ENCODE measurements at regions not wholly inside any gene's neighbourhood (a gene's known extent, or its start where the extent isn't known, plus 50 kb on each side); places are given as distances from the start of the nearest gene placed in this dataset.

GRCh38 chr14:96978525-96979272, 181.5 kb downstream of the VRK1 start:
- no peak for TF ChIP-seq TAF1 (IDR thresholded peaks at IDR 0.05; ENCODE audit: low read depth, low read length)
- no peak for TF ChIP-seq POU2F2 (IDR thresholded peaks at IDR 0.05; ENCODE audit: low read depth, low read length)
- no peak for TF ChIP-seq POLR2A (IDR thresholded peaks at IDR 0.05; ENCODE audit: low read depth, low read length)
- TF ChIP-seq PAX5 (IDR thresholded peaks at IDR 0.05; ENCODE audit: insufficient read depth, low read length, severe bottlenecking), result no peak
- no peak for TF ChIP-seq POLR2AphosphoS5 (IDR thresholded peaks at IDR 0.05; ENCODE audit: low read depth, low read length)
- no peak for TF ChIP-seq SPI1 (IDR thresholded peaks at IDR 0.05; ENCODE audit: low read depth, low read length)
- no peak for DNase-seq (ENCODE audit: insufficient read length, low spot score)
- no peak for FAIRE-seq

GRCh38 chr14:96979611-96980074, 182.5 kb downstream of the VRK1 start:
- DNase-seq (ENCODE audit: insufficient read length, low spot score) (no peak), FAIRE-seq (no peak)
- TF ChIP-seq PAX5 (IDR thresholded peaks at IDR 0.05; ENCODE audit: insufficient read depth, low read length, severe bottlenecking), result no peak
- TF ChIP-seq POLR2AphosphoS5 (IDR thresholded peaks at IDR 0.05; ENCODE audit: low read depth, low read length), result no peak
- TF ChIP-seq TAF1 (IDR thresholded peaks at IDR 0.05; ENCODE audit: low read depth, low read length), result no peak
- TF ChIP-seq POU2F2 (IDR thresholded peaks at IDR 0.05; ENCODE audit: low read depth, low read length), result no peak
- TF ChIP-seq SPI1 (IDR thresholded peaks at IDR 0.05; ENCODE audit: low read depth, low read length), result no peak
- TF ChIP-seq POLR2A (IDR thresholded peaks at IDR 0.05; ENCODE audit: low read depth, low read length), result no peak

GRCh38 chr14:96980835-96981234, 183.7 kb downstream of the VRK1 start:
- no peak for FAIRE-seq
- DNase-seq (ENCODE audit: insufficient read length, low spot score), result no peak
- no peak for TF ChIP-seq PAX5 (IDR thresholded peaks at IDR 0.05; ENCODE audit: insufficient read depth, low read length, severe bottlenecking)
- TF ChIP-seq TAF1 (IDR thresholded peaks at IDR 0.05; ENCODE audit: low read depth, low read length), result no peak
- TF ChIP-seq POLR2A (IDR thresholded peaks at IDR 0.05; ENCODE audit: low read depth, low read length), result no peak
- TF ChIP-seq POU2F2 (IDR thresholded peaks at IDR 0.05; ENCODE audit: low read depth, low read length), result no peak
- TF ChIP-seq SPI1 (IDR thresholded peaks at IDR 0.05; ENCODE audit: low read depth, low read length), result no peak
- TF ChIP-seq POLR2AphosphoS5 (IDR thresholded peaks at IDR 0.05; ENCODE audit: low read depth, low read length), result no peak

- FAIRE-seq (no peak), DNase-seq (ENCODE audit: insufficient read length, low spot score) (no peak)
- TF ChIP-seq PAX5 (IDR thresholded peaks at IDR 0.05; ENCODE audit: insufficient read depth, low read length, severe bottlenecking) (no peak), SPI1 (IDR thresholded peaks at IDR 0.05; ENCODE audit: low read depth, low read length) (no peak), POLR2AphosphoS5 (IDR thresholded peaks at IDR 0.05; ENCODE audit: low read depth, low read length) (no peak), POLR2A (IDR thresholded peaks at IDR 0.05; ENCODE audit: low read depth, low read length) (no peak), POU2F2 (IDR thresholded peaks at IDR 0.05; ENCODE audit: low read depth, low read length) (no peak), TAF1 (IDR thresholded peaks at IDR 0.05; ENCODE audit: low read depth, low read length) (no peak)
Measured at GRCh38 chr14:96986256-96987085, 189.3 kb downstream of the VRK1 start.

- TF ChIP-seq PAX5 (IDR thresholded peaks at IDR 0.05; ENCODE audit: insufficient read depth, low read length, severe bottlenecking), result no peak
- TF ChIP-seq POLR2A (IDR thresholded peaks at IDR 0.05; ENCODE audit: low read depth, low read length), result no peak
- no peak for TF ChIP-seq SPI1 (IDR thresholded peaks at IDR 0.05; ENCODE audit: low read depth, low read length)
- TF ChIP-seq TAF1 (IDR thresholded peaks at IDR 0.05; ENCODE audit: low read depth, low read length), result no peak
- TF ChIP-seq POLR2AphosphoS5 (IDR thresholded peaks at IDR 0.05; ENCODE audit: low read depth, low read length), result no peak
- TF ChIP-seq POU2F2 (IDR thresholded peaks at IDR 0.05; ENCODE audit: low read depth, low read length), result no peak
- FAIRE-seq (no peak), DNase-seq (ENCODE audit: insufficient read length, low spot score) (peak; percentile 5)
Measured at GRCh38 chr14:96987086-96987474, 189.9 kb downstream of the VRK1 start.

GRCh38 chr14:96987771-96988170, 190.6 kb downstream of the VRK1 start:
- FAIRE-seq, result no peak
- no peak for DNase-seq (ENCODE audit: insufficient read length, low spot score)
- TF ChIP-seq POLR2AphosphoS5 (IDR thresholded peaks at IDR 0.05; ENCODE audit: low read depth, low read length) (no peak), TAF1 (IDR thresholded peaks at IDR 0.05; ENCODE audit: low read depth, low read length) (no peak), SPI1 (IDR thresholded peaks at IDR 0.05; ENCODE audit: low read depth, low read length) (no peak), POU2F2 (IDR thresholded peaks at IDR 0.05; ENCODE audit: low read depth, low read length) (no peak), PAX5 (IDR thresholded peaks at IDR 0.05; ENCODE audit: insufficient read depth, low read length, severe bottlenecking) (no peak), POLR2A (IDR thresholded peaks at IDR 0.05; ENCODE audit: low read depth, low read length) (no peak)

GRCh38 chr14:96989306-96989705, 192.1 kb downstream of the VRK1 start:
- no peak for DNase-seq (ENCODE audit: insufficient read length, low spot score)
- FAIRE-seq, result no peak
- no peak for TF ChIP-seq PAX5 (IDR thresholded peaks at IDR 0.05; ENCODE audit: insufficient read depth, low read length, severe bottlenecking)
- TF ChIP-seq POLR2A (IDR thresholded peaks at IDR 0.05; ENCODE audit: low read depth, low read length), result no peak
- TF ChIP-seq POU2F2 (IDR thresholded peaks at IDR 0.05; ENCODE audit: low read depth, low read length), result no peak
- no peak for TF ChIP-seq POLR2AphosphoS5 (IDR thresholded peaks at IDR 0.05; ENCODE audit: low read depth, low read length)
- no peak for TF ChIP-seq SPI1 (IDR thresholded peaks at IDR 0.05; ENCODE audit: low read depth, low read length)
- no peak for TF ChIP-seq TAF1 (IDR thresholded peaks at IDR 0.05; ENCODE audit: low read depth, low read length)

GRCh38 chr14:96991226-96991625, 194.0 kb downstream of the VRK1 start:
- TF ChIP-seq SPI1 (IDR thresholded peaks at IDR 0.05; ENCODE audit: low read depth, low read length) (no peak), POLR2AphosphoS5 (IDR thresholded peaks at IDR 0.05; ENCODE audit: low read depth, low read length) (no peak), PAX5 (IDR thresholded peaks at IDR 0.05; ENCODE audit: insufficient read depth, low read length, severe bottlenecking) (no peak), POU2F2 (IDR thresholded peaks at IDR 0.05; ENCODE audit: low read depth, low read length) (no peak), POLR2A (IDR thresholded peaks at IDR 0.05; ENCODE audit: low read depth, low read length) (no peak), TAF1 (IDR thresholded peaks at IDR 0.05; ENCODE audit: low read depth, low read length) (no peak)
- no peak for DNase-seq (ENCODE audit: insufficient read length, low spot score)
- no peak for FAIRE-seq

GRCh38 chr14:96994999-96995398, 197.8 kb downstream of the VRK1 start:
- DNase-seq (ENCODE audit: insufficient read length, low spot score) (no peak), FAIRE-seq (no peak)
- no peak for TF ChIP-seq SPI1 (IDR thresholded peaks at IDR 0.05; ENCODE audit: low read depth, low read length)
- TF ChIP-seq POLR2AphosphoS5 (IDR thresholded peaks at IDR 0.05; ENCODE audit: low read depth, low read length), result no peak

Data from GM12891 (cell line).